H1 (cell line): ENCODE measurements at regions not wholly inside any gene's neighbourhood (a gene's known extent, or its start where the extent isn't known, plus 50 kb on each side); places are given as distances from the start of the nearest gene placed in this dataset.

Source experiments
- CTCF ChIA-PET: fragments of 300-600 bp; sonication (Branson Sonifier 250); formaldehyde crosslinking; loops from one replicate; lab custom pipeline; 2021; ENCODE audit not compliant: partially characterized antibody; lab: Charles Lee
- POLR2A ChIA-PET: fragments of 300-600 bp; sonication (Branson Sonifier 250); formaldehyde crosslinking; loops from one replicate; lab custom pipeline; 2021; ENCODE audit warnings: inconsistent platforms; ENCODE audit not compliant: partially characterized antibody; lab: Charles Lee
- DNase-seq, 2 experiments: peaks; one replicate each; pipeline versions ENCODE4 v3.0.0 to v3.0.0-alpha.2; 2010 to 2022; ENCODE audit warnings: low spot score in 2 of 2, low read depth in 1 of 2, mixed read lengths in 1 of 2
- FAIRE-seq: peaks from 2 replicates; lab custom pipeline; 2011; peaks lifted over from hg19 to GRCh38; lab: Jason Lieb, UNC
- H2AFZ ChIP-seq: 2 replicates; pipeline ENCODE4 v1.8.1; 2012; ENCODE audit warnings: low read length, inconsistent platforms
- H2AK5ac ChIP-seq: 2 replicates; pipeline ENCODE4 v1.6.1; 2013; ENCODE audit warnings: low read depth, low read length
- H2BK120ac ChIP-seq: replicated peaks from 2 replicates; pipeline ENCODE3; 2013; ENCODE audit warnings: low read depth, low read length, inconsistent platforms
- H2BK12ac ChIP-seq: 2 replicates; pipeline ENCODE4 v1.6.1; 2013; ENCODE audit warnings: low read depth, low read length
- H2BK15ac ChIP-seq: 2 replicates; pipeline ENCODE4 v1.6.1; 2013; ENCODE audit warnings: low read length
- H2BK20ac ChIP-seq: 2 replicates; pipeline ENCODE4 v1.6.1; 2013; ENCODE audit warnings: low read length
- H2BK5ac ChIP-seq: 2 replicates; pipeline ENCODE4 v1.6.1; 2013; ENCODE audit warnings: low read depth, low read length
- H3K14ac ChIP-seq: 2 replicates; pipeline ENCODE4 v1.6.1; 2013; ENCODE audit warnings: inconsistent platforms; ENCODE audit not compliant: insufficient read length
- H3K18ac ChIP-seq: 2 replicates; pipeline ENCODE4 v1.6.1; 2013; ENCODE audit warnings: low read length; ENCODE audit errors: extremely low read depth
- H3K23ac ChIP-seq: 2 replicates; pipeline ENCODE4 v1.6.1; 2013; ENCODE audit warnings: inconsistent platforms; ENCODE audit not compliant: insufficient read length
- H3K23me2 ChIP-seq: 2 replicates; pipeline ENCODE4 v1.6.1; 2013; ENCODE audit warnings: low read depth, low read length
- H3K27ac ChIP-seq: 2 replicates; pipeline ENCODE4 v1.6.1; 2011; ENCODE audit warnings: low read depth, low read length, inconsistent platforms
- H3K27me3 ChIP-seq, 4 experiments: replicated peaks in 1 of 4; 1 replicate in 1 of 4; 2 replicates in 3 of 4; pipeline versions ENCODE4 v1.6.1 to v1.8.1; 2011 to 2013; ENCODE audit warnings: low read length in 3 of 4, mild to moderate bottlenecking in 3 of 4, inconsistent platforms in 2 of 4, mixed read lengths in 2 of 4, moderate library complexity in 1 of 4; ENCODE audit not compliant: control insufficient read depth in 3 of 4, insufficient read depth in 3 of 4; ENCODE audit errors: extremely low read depth in 1 of 4
- H3K36me3 ChIP-seq, 4 experiments: 2 replicates each; pipeline versions ENCODE4 v1.6.1 to v1.8.1; 2011 to 2013; ENCODE audit warnings: mild to moderate bottlenecking in 4 of 4, low read length in 3 of 4, moderate library complexity in 2 of 4, control low read depth in 1 of 4, inconsistent platforms in 1 of 4; ENCODE audit not compliant: insufficient read depth in 4 of 4, control insufficient read depth in 2 of 4
- H3K4ac ChIP-seq: replicated peaks from 2 replicates; pipeline ENCODE3; 2013; ENCODE audit warnings: low read length, low read depth, mixed read lengths, inconsistent platforms; ENCODE audit not compliant: insufficient read length
- H3K4me1 ChIP-seq, 4 experiments: replicated peaks in 1 of 4; 1 replicate in 1 of 4; 2 replicates in 3 of 4; pipeline versions ENCODE4 v1.6.1 to v1.8.1; 2011 to 2013; ENCODE audit warnings: low read length in 3 of 4, inconsistent platforms in 2 of 4, mixed read lengths in 1 of 4; ENCODE audit not compliant: insufficient read depth in 4 of 4, control insufficient read depth in 3 of 4
- H3K4me2 ChIP-seq, 2 experiments: 2 replicates each; pipeline versions ENCODE4 v1.6.1 to v1.8.1; 2011 to 2013; ENCODE audit warnings: low read depth in 2 of 2, low read length in 2 of 2, control low read depth in 1 of 2, inconsistent platforms in 1 of 2, mild to moderate bottlenecking in 1 of 2; ENCODE audit not compliant: insufficient read depth in 1 of 2
- H3K4me3 ChIP-seq, 4 experiments: fragments of 200-600, 300-600 bp in 1 of 4; sonication (generic), shearing (Covaris generic), sonication (Bioruptor Twin) in 1 of 4; 2 replicates each; pipeline versions ENCODE4 v1.5.1 to v1.8.1; 2011 to 2016; ENCODE audit warnings: low read length in 4 of 4, low read depth in 3 of 4, control low read depth in 2 of 4, inconsistent platforms in 2 of 4, mild to moderate bottlenecking in 2 of 4, mixed read lengths in 1 of 4, moderate library complexity in 1 of 4; ENCODE audit not compliant: insufficient read depth in 2 of 4; ENCODE audit errors: extremely low read depth in 1 of 4
- H3K56ac ChIP-seq: replicated peaks from 2 replicates; pipeline ENCODE3; 2013; ENCODE audit warnings: low read depth, mild to moderate bottlenecking, mixed read lengths, low read length, inconsistent platforms; ENCODE audit not compliant: insufficient read length
- H3K79me1 ChIP-seq: 2 replicates; pipeline ENCODE4 v1.6.1; 2013; ENCODE audit warnings: low read depth, low read length, control low read depth
- H3K79me2 ChIP-seq, 2 experiments: 2 replicates each; pipeline versions ENCODE4 v1.6.1 to v1.8.1; 2012 to 2013; ENCODE audit warnings: low read length in 2 of 2, mild to moderate bottlenecking in 2 of 2, inconsistent platforms in 1 of 2; ENCODE audit not compliant: insufficient read depth in 2 of 2, control insufficient read depth in 1 of 2
- H3K9ac ChIP-seq, 4 experiments: replicated peaks in 1 of 4; 1 replicate in 1 of 4; 2 replicates in 3 of 4; pipeline versions ENCODE4 v1.6.1 to v1.8.1; 2011 to 2013; ENCODE audit warnings: low read depth in 3 of 4, low read length in 3 of 4, control low read depth in 2 of 4, mild to moderate bottlenecking in 2 of 4, moderate library complexity in 2 of 4, inconsistent platforms in 1 of 4; ENCODE audit errors: extremely low read depth in 1 of 4
- H3K9me3 ChIP-seq, 2 experiments: 2 replicates each; pipeline versions ENCODE4 v1.6.1 to v1.8.1; 2012 to 2013; ENCODE audit warnings: mild to moderate bottlenecking in 2 of 2, moderate library complexity in 2 of 2, control low read depth in 1 of 2, inconsistent platforms in 1 of 2, low read depth in 1 of 2, low read length in 1 of 2, mixed read lengths in 1 of 2; ENCODE audit not compliant: insufficient read depth in 2 of 2
- H4K20me1 ChIP-seq, 2 experiments: replicated peaks in 1 of 2; 2 replicates each; pipeline versions ENCODE3 to v1.8.1; 2011 to 2013; ENCODE audit warnings: inconsistent platforms in 2 of 2, low read length in 2 of 2, mild to moderate bottlenecking in 1 of 2; ENCODE audit not compliant: insufficient read depth in 2 of 2, control insufficient read depth in 1 of 2
- H4K5ac ChIP-seq: 2 replicates; pipeline ENCODE4 v1.6.1; 2013; ENCODE audit warnings: low read length, low read depth, mixed read lengths, inconsistent platforms; ENCODE audit not compliant: insufficient read length
- H4K8ac ChIP-seq: 2 replicates; pipeline ENCODE4 v1.8.0; 2013; ENCODE audit warnings: mild to moderate bottlenecking, moderate library complexity, low read length, inconsistent platforms; ENCODE audit not compliant: insufficient read depth; ENCODE audit errors: extremely low read depth
- H4K91ac ChIP-seq: replicated peaks from 2 replicates; pipeline ENCODE3; 2013; ENCODE audit warnings: low read length, mixed read lengths, inconsistent platforms; ENCODE audit not compliant: insufficient read length
- CBX8 ChIP-seq: fragments of 300-800, 300-1000 bp; sonication (generic); IDR thresholded peaks from 2 replicates; pipeline ENCODE4 v1.7.1; 2016; ENCODE audit warnings: low read depth, low read length, borderline replicate concordance
- E2F6 ChIP-seq: IDR thresholded peaks from 2 replicates; pipeline ENCODE4 v1.6.1; 2012; ENCODE audit warnings: inconsistent platforms
- GABPA ChIP-seq: IDR thresholded peaks from 2 replicates; pipeline ENCODE4 v1.6.1; 2011; ENCODE audit warnings: mild to moderate bottlenecking, low read length, moderate library complexity, borderline replicate concordance; ENCODE audit not compliant: insufficient read depth
- HDAC2 ChIP-seq, 2 experiments: fragments of 300-600 bp in 1 of 2; sonication (generic) in 1 of 2; IDR thresholded peaks; 2 replicates each; pipeline ENCODE4 v1.6.1; 2011 to 2012; ENCODE audit warnings: low read depth in 2 of 2, low read length in 2 of 2, mild to moderate bottlenecking in 2 of 2, moderate library complexity in 2 of 2, borderline replicate concordance in 1 of 2, inconsistent platforms in 1 of 2
- JUN ChIP-seq: IDR thresholded peaks from 2 replicates; pipeline ENCODE4 v1.6.1; 2011; ENCODE audit warnings: low read depth, mild to moderate bottlenecking, improper control_type of control experiment, low read length
- MAX ChIP-seq: IDR thresholded peaks from 2 replicates; pipeline ENCODE4 v1.6.1; 2012; ENCODE audit warnings: inconsistent platforms
- NANOG ChIP-seq: IDR thresholded peaks from 2 replicates; pipeline ENCODE4 v1.6.1; 2011; ENCODE audit warnings: low read length, low read depth, mild to moderate bottlenecking, inconsistent platforms; ENCODE audit not compliant: insufficient read depth, poor library complexity, severe bottlenecking
- PHF8 ChIP-seq: fragments of 200-600 bp; sonication (generic); conservative IDR thresholded peaks from 2 replicates; pipeline ENCODE4 v1.7.1; 2012; ENCODE audit warnings: low read depth, mild to moderate bottlenecking, inconsistent platforms, low read length, moderate library complexity
- POLR2A ChIP-seq, 2 experiments: IDR thresholded peaks; 1 replicate in 1 of 2; 2 replicates in 1 of 2; pipeline ENCODE4 v1.6.1; 2011; ENCODE audit warnings: low read depth in 2 of 2, low read length in 2 of 2, mild to moderate bottlenecking in 2 of 2; ENCODE audit errors: control extremely low read depth in 1 of 2
- RBBP5 ChIP-seq: IDR thresholded peaks from 2 replicates; pipeline ENCODE4 v1.7.1; 2012; ENCODE audit warnings: low read depth, mild to moderate bottlenecking, inconsistent platforms, low read length, moderate library complexity, borderline replicate concordance
- SUZ12 ChIP-seq: fragments of 200-600 bp; sonication (generic); IDR thresholded peaks from 2 replicates; pipeline ENCODE4 v1.6.1; 2012; ENCODE audit warnings: mild to moderate bottlenecking, inconsistent platforms, low read length, moderate library complexity, mixed read lengths
- TAF1 ChIP-seq: IDR thresholded peaks from 2 replicates; pipeline ENCODE4 v1.6.1; 2011; ENCODE audit warnings: mild to moderate bottlenecking, low read depth, low read length
- ZNF274 ChIP-seq: IDR thresholded peaks from 2 replicates; pipeline ENCODE4 v1.7.0; 2012; ENCODE audit warnings: low read length, borderline replicate concordance; ENCODE audit errors: extremely low read depth
- WGBS, 2 experiments: shearing (Covaris generic) in 1 of 2; methylation state at CpG; one replicate each; pipeline versions ENCODE4 v1.1.6 to v1.1.7; 2013 to 2015; ENCODE audit warnings: low lambda C conversion rate in 2 of 2, mixed read lengths in 2 of 2, inconsistent platforms in 1 of 2, low coverage in 1 of 2, missing lambda C conversion rate in 1 of 2; ENCODE audit not compliant: insufficient replicate concordance in 2 of 2, insufficient coverage in 1 of 2, insufficient read length in 1 of 2; ENCODE audit errors: extremely low coverage in 1 of 2, missing lambda C conversion rate in 1 of 2; 5-methylcytosine and 5-hydroxymethylcytosine counted together

- Histone ChIP-seq H3K4ac (no peak overlapping the region), H3K23ac (no peak overlapping the region), H3K14ac (no peak overlapping the region), H3K56ac (no peak overlapping the region), H3K36me3 (no peaks in the 10 kb centered on the region; a peak in 1 of 8 replicates), H4K20me1 (no peaks in the 10 kb centered on the region), H3K4me3 (no peak overlapping the region), H3K4me2 (no peak overlapping the region), H2BK15ac (no peak overlapping the region), H3K4me1 (peaks cover 0 to 11% (median 4%) of the 10 kb centered on the region in 4 experiments; a peak in 5 of 7 replicates), H4K8ac (no peak overlapping the region), H3K9ac (no peak overlapping the region), H2BK20ac (no peak overlapping the region), H2AFZ (no peak overlapping the region), H3K79me1 (no peaks in the 10 kb centered on the region), H3K79me2 (no peaks in the 10 kb centered on the region), H2AK5ac (no peak overlapping the region), H2BK12ac (no peak overlapping the region), H2BK5ac (no peak overlapping the region), H2BK120ac (no peak overlapping the region), H3K9me3 (no peaks in the 10 kb centered on the region), H3K27ac (no peak overlapping the region), H4K5ac (no peak overlapping the region), H3K23me2 (peaks cover 6% of the 10 kb centered on the region; the same call in 1 of the 2 replicates), H4K91ac (no peak overlapping the region), H3K18ac (0 out of 2 replicates have a peak overlapping the region, but pooled peaks have one; percentile 22), H3K27me3 (no peaks in the 10 kb centered on the region)
- POLR2A ChIA-PET: no interaction called here
- no peak for DNase-seq
- WGBS, 2 experiments: 94% methylated on average over 7 of the region's 7 CpGs; no CpG with 5 or more reads in 1 of the 2 experiments
- CTCF ChIA-PET: interaction anchor here (1.0 kb wide), 1 partner anchor 98 kb away, joined by 3 read pairs; no protein-coding TSS in a partner anchor
- no peak for FAIRE-seq
- TF ChIP-seq MAX (no peak), NANOG (no peak), PHF8 (no peak), HDAC2 (IDR thresholded peaks at IDR 0.05; ENCODE audit: borderline replicate concordance in 1 of 2, low read depth in 2 of 2, low read length in 2 of 2) (no peak), RBBP5 (no peak), CBX8 (no peak), ZNF274 (no peak), E2F6 (no peak), GABPA (no peak), JUN (no peak), TAF1 (no peak), SUZ12 (no peak), POLR2A (IDR thresholded peaks at IDR 0.05; ENCODE audit: control extremely low read depth in 1 of 2, low read depth in 2 of 2, low read length in 2 of 2) (no peak)
Observed at GRCh38 chr6:167499161-167499660, 174.3 kb downstream of the TTLL2 start.
